ENCODE measurements at regions not wholly inside any gene's neighbourhood (a gene's known extent, or its start where the extent isn't known, plus 50 kb on each side); places are given as distances from the start of the nearest gene placed in this dataset.

GRCh38 chr13:78998630-78999315 is 339.8 kb upstream of the OBI1 start:
- in situ Hi-C loops (cut with HindIII; ENCODE audit: low sequenced_read_pairs) = loop anchor here (25.0 kb wide), 1 partner anchor 861 kb away; no protein-coding TSS in a partner anchor
- H3K4me3 ChIP-seq (ENCODE audit: low read depth, low read length) = no peak overlapping the region
- DNase-seq (ENCODE audit: low read depth) = no peak
- no peak for TF ChIP-seq CTCF (IDR thresholded peaks at IDR 0.05; ENCODE audit: low read depth, low read length, missing control alignments)

- in situ Hi-C loops (cut with HindIII; ENCODE audit: low sequenced_read_pairs) = loop anchor here (25.0 kb wide), 1 partner anchor 861 kb away; no protein-coding TSS in a partner anchor
- no peak overlapping the region for H3K4me3 ChIP-seq (ENCODE audit: low read depth, low read length)
- no peak for TF ChIP-seq CTCF (IDR thresholded peaks at IDR 0.05; ENCODE audit: low read depth, low read length, missing control alignments)
- DNase-seq (ENCODE audit: low read depth) = no peak
Measured at GRCh38 chr13:78997902-78998629, 339.1 kb upstream of the OBI1 start.

- no peak for DNase-seq (ENCODE audit: low read depth)
- TF ChIP-seq CTCF (IDR thresholded peaks at IDR 0.05; ENCODE audit: low read depth, low read length, missing control alignments) = no peak
- H3K4me3 ChIP-seq (ENCODE audit: low read depth, low read length) = no peak overlapping the region
- in situ Hi-C loops (cut with HindIII; ENCODE audit: low sequenced_read_pairs) = loop anchor here (25.0 kb wide), 1 partner anchor 856 kb away; no protein-coding TSS in a partner anchor
Measured at GRCh38 chr13:78993792-78994191, 334.8 kb upstream of the OBI1 start.

GRCh38 chr13:78981913-78982312 is 323.0 kb upstream of the OBI1 start:
- no peak overlapping the region for H3K4me3 ChIP-seq (ENCODE audit: low read depth, low read length)
- in situ Hi-C loops (cut with HindIII; ENCODE audit: low sequenced_read_pairs) = loop anchor here (25.0 kb wide), 1 partner anchor 845 kb away; no protein-coding TSS in a partner anchor
- no peak for TF ChIP-seq CTCF (IDR thresholded peaks at IDR 0.05; ENCODE audit: low read depth, low read length, missing control alignments)
- no peak for DNase-seq (ENCODE audit: low read depth)

GRCh38 chr13:78979349-78979748 is 320.4 kb upstream of the OBI1 start:
- no peak for TF ChIP-seq CTCF (IDR thresholded peaks at IDR 0.05; ENCODE audit: low read depth, low read length, missing control alignments)
- no peak for DNase-seq (ENCODE audit: low read depth)
- no peak overlapping the region for H3K4me3 ChIP-seq (ENCODE audit: low read depth, low read length)
- in situ Hi-C loops (cut with HindIII; ENCODE audit: low sequenced_read_pairs) = loop anchor here (25.0 kb wide), 1 partner anchor 842 kb away; no protein-coding TSS in a partner anchor

GRCh38 chr13:78978381-78978998 is 319.5 kb upstream of the OBI1 start:
- in situ Hi-C loops (cut with HindIII; ENCODE audit: low sequenced_read_pairs) = loop anchor here (25.0 kb wide), 1 partner anchor 841 kb away; no protein-coding TSS in a partner anchor
- DNase-seq (ENCODE audit: low read depth) = peak; percentile 62
- no peak overlapping the region for H3K4me3 ChIP-seq (ENCODE audit: low read depth, low read length)
- TF ChIP-seq CTCF (IDR thresholded peaks at IDR 0.05; ENCODE audit: low read depth, low read length, missing control alignments) = peak; percentile 62
